Gastroesophageal sphincter (tissue), 4 donors: ENCODE measurements at regions not wholly inside any gene's neighbourhood (a gene's known extent, or its start where the extent isn't known, plus 50 kb on each side); places are given as distances from the start of the nearest gene placed in this dataset.
"Not testable (repeated sequence)": the region's sequence is repeated elsewhere in the genome, so short reads cannot be mapped to it uniquely, and the experiment has no call there.

Experiments
- ATAC-seq: fragments of 150-250 bp; one replicate; pipeline ENCODE4 v1.9.1; 2016; ENCODE audit warnings: mild to moderate bottlenecking, moderate library complexity
- H3K27ac ChIP-seq, 4 donors: fragments of 200-600 bp; sonication (generic) in 3 of 4; 1 replicate in 3 of 4; 2 replicates in 1 of 4; pipeline ENCODE4 v1.5.1; 2016 to 2019
- H3K27me3 ChIP-seq: fragments of 200-600 bp; sonication (generic); one replicate; pipeline ENCODE4 v1.5.1; 2019
- H3K36me3 ChIP-seq, 2 donors: fragments of 200-600 bp; sonication (generic); one replicate each; pipeline ENCODE4 v1.5.1; 2019; ENCODE audit warnings: control low read depth in 1 of 2
- H3K4me1 ChIP-seq, 3 donors: fragments of 200-600 bp; sonication (generic); 1 replicate in 2 of 3; 2 replicates in 1 of 3; pipeline ENCODE4 v1.5.1; 2016 to 2019; ENCODE audit warnings: control low read depth in 2 of 3
- H3K4me3 ChIP-seq, 2 donors: fragments of 200-600 bp; sonication (generic); one replicate each; pipeline ENCODE4 v1.5.1; 2019; ENCODE audit warnings: mild to moderate bottlenecking in 1 of 2, moderate library complexity in 1 of 2
- H3K9me3 ChIP-seq, 3 donors: fragments of 200-600 bp; sonication (generic); one replicate each; pipeline ENCODE4 v1.5.1; 2017 to 2019; ENCODE audit warnings: control low read depth in 2 of 3
- CTCF ChIP-seq, 4 experiments: fragments of 200-600 bp in 2 of 4; fragments of 450-650 bp in 2 of 4; sonication (generic) in 1 of 4; IDR thresholded peaks; one replicate each; pipeline ENCODE4 v1.5.1; 2017 to 2019; ENCODE audit warnings: antibody characterized with exemption in 4 of 4, mild to moderate bottlenecking in 2 of 4, moderate library complexity in 2 of 4
- EP300 ChIP-seq: sonication (generic); formaldehyde crosslinking; IDR thresholded peaks from one replicate; pipeline ENCODE4 v1.6.1; 2017; ENCODE audit warnings: antibody characterized with exemption, mild to moderate bottlenecking
- POLR2A ChIP-seq, 2 donors: fragments of 450-650 bp; IDR thresholded peaks; one replicate each; pipeline ENCODE4 v1.6.1; 2017; ENCODE audit warnings: antibody characterized with exemption in 2 of 2, mild to moderate bottlenecking in 2 of 2, moderate library complexity in 1 of 2
- POLR2AphosphoS5 ChIP-seq: sonication (generic); formaldehyde crosslinking; IDR thresholded peaks from one replicate; pipeline ENCODE4 v1.6.1; 2017; ENCODE audit warnings: antibody characterized with exemption
- WGBS, 2 donors: methylation state at CpG; one replicate each; pipeline ENCODE4 v1.1.5; 2018; ENCODE audit warnings: low coverage in 1 of 2; 5-methylcytosine and 5-hydroxymethylcytosine counted together

- ATAC-seq = no peak
- WGBS, 2 donors = 58 to 65% methylated on average over 1 of the region's 1 CpG
Measured at GRCh38 chr9:73444821-73445220, 293.2 kb downstream of the ANXA1 start.

DNA sequence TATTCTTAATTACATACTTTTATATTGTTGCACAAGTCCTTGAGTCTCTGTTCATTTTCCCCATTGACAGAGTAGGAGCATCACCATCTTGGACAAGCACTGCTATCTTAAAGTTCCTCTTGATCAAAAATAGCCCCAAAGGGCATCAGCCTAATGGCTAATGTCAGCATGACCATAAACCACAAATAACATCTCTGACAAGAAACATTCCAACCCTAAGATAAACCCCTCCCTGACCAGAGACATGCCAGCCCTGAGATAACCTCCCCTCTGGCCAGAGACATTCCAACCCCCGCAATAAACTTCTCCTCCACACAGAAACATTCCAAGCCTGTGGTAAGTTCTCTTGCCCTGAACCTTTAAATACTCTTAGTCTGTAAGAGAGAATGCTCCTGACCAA is 293.7 kb downstream of the ANXA1 start:
- not testable (repeated sequence) for H3K4me1 ChIP-seq, H3K9me3 ChIP-seq, ATAC-seq, H3K27me3 ChIP-seq, H3K36me3 ChIP-seq, H3K27ac ChIP-seq, H3K4me3 ChIP-seq
- 13 to 33% methylated on average over 1 of the region's 1 CpG for WGBS, 2 donors

More at GRCh38 chr9:73444821-73445220, 293.2 kb downstream of the ANXA1 start:
- no peaks in the 10 kb centered on the region for H3K4me1 ChIP-seq
- no peaks in the 10 kb centered on the region for H3K36me3 ChIP-seq
- H3K4me3 ChIP-seq = no peak overlapping the region
- H3K27ac ChIP-seq = no peak overlapping the region
- H3K9me3 ChIP-seq = no peaks in the 10 kb centered on the region
- no peaks in the 10 kb centered on the region for H3K27me3 ChIP-seq
- no peak for TF ChIP-seq POLR2A (IDR thresholded peaks at IDR 0.05)
- no peak for TF ChIP-seq EP300
- no peak for TF ChIP-seq CTCF (IDR thresholded peaks at IDR 0.05)
- no peak for TF ChIP-seq POLR2AphosphoS5

GRCh38 chr9:73446306-73446705 is 294.6 kb downstream of the ANXA1 start:
- Histone ChIP-seq H3K4me3 (no peak overlapping the region), H3K36me3 (no peaks in the 10 kb centered on the region), H3K27ac (no peak overlapping the region), H3K27me3 (no peaks in the 10 kb centered on the region), H3K4me1 (no peaks in the 10 kb centered on the region), H3K9me3 (no peaks in the 10 kb centered on the region)
- ATAC-seq = no peak
- no peak for TF ChIP-seq POLR2AphosphoS5
- no peak for TF ChIP-seq EP300
- TF ChIP-seq POLR2A (IDR thresholded peaks at IDR 0.05) = no peak
- no peak for TF ChIP-seq CTCF (IDR thresholded peaks at IDR 0.05)

DNA sequence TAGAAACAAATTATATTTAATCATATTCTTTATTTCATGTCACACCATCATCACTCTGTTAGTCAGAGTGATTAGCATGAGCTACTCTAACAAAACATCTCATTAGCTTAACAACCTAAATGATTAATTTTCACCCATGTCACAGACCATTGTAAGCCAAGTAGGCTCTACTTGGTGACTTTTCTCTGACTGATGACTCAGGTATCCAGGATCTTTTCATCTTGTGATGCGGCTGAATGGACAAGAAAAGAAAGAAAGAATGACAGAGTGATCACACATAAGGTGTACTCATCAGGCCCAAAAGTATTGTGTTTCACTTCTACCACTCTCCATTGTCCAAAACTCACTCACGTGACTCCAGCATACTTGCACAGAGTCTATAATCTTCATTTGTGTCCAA is 299.3 kb downstream of the ANXA1 start:
- Histone ChIP-seq H3K27me3 (no peaks in the 10 kb centered on the region), H3K36me3 (no peaks in the 10 kb centered on the region), H3K4me1 (no peaks in the 10 kb centered on the region), H3K27ac (no peak overlapping the region), H3K4me3 (no peak overlapping the region), H3K9me3 (no peaks in the 10 kb centered on the region)
- ATAC-seq = no peak
- 71 to 85% methylated on average over 2 of the region's 2 CpGs for WGBS, 2 donors
- TF ChIP-seq POLR2AphosphoS5 = no peak
- TF ChIP-seq EP300 = no peak
- no peak for TF ChIP-seq CTCF (IDR thresholded peaks at IDR 0.05)
- TF ChIP-seq POLR2A (IDR thresholded peaks at IDR 0.05) = no peak

DNA sequence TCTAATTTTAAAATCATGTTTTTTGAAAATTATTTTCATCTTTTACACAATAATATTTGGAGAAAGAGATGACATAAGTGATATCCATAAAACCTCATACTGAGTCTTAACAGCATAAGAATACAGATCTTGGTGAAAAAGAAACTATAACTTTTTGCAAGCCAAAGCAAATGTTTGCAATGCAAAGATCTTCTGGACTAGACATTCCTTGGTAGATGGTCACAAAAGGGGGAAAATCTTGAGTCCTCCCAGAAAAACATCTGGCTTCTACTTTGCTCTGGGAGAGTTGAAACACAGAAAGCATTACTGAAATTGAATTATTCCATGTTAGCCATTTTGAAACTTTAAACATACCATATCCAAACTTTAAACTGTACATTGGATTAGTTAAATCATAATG is 308.2 kb downstream of the ANXA1 start:
- no peaks in the 10 kb centered on the region for H3K27me3 ChIP-seq
- H3K4me1 ChIP-seq = no peaks in the 10 kb centered on the region
- H3K27ac ChIP-seq = no peak overlapping the region
- H3K4me3 ChIP-seq = no peak overlapping the region
- no peaks in the 10 kb centered on the region for H3K9me3 ChIP-seq
- no peaks in the 10 kb centered on the region for H3K36me3 ChIP-seq
- TF ChIP-seq POLR2A (IDR thresholded peaks at IDR 0.05) (no peak), POLR2AphosphoS5 (no peak), EP300 (no peak), CTCF (IDR thresholded peaks at IDR 0.05) (no peak)
- ATAC-seq = no peak

DNA sequence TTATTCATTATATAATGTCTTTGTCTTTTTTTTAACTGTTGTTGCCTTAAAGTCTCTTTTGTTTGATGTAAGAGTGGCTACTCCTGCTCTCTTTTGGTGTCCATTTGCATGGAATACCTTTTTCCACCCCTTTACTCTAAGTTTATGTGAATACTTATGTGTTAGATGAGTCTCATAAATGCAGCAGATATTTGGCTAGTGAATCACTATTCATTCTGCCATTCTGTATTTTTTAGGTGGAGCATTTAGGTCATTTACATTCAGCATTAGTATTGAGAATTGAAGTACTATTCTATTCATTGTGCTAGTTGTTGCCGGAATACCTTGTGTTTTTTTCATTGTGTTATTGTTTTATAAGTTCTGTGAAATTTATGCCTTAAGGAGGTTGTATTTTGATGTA is 317.1 kb downstream of the ANXA1 start:
- no peak for ATAC-seq
- no peak overlapping the region for H3K4me3 ChIP-seq
- no peaks in the 10 kb centered on the region for H3K36me3 ChIP-seq
- H3K9me3 ChIP-seq = peaks cover 0 to 4% (median 0%) of the 10 kb centered on the region in 3 donors
- peaks cover 3% of the 10 kb centered on the region for H3K27me3 ChIP-seq
- H3K4me1 ChIP-seq = no peaks in the 10 kb centered on the region
- no peak overlapping the region for H3K27ac ChIP-seq
- WGBS, 2 donors = 95% methylated on average over 1 of the region's 1 CpG; no CpG with 5 or more reads in 1 of the 2 donors
- TF ChIP-seq EP300 (no peak), POLR2A (IDR thresholded peaks at IDR 0.05) (no peak), CTCF (IDR thresholded peaks at IDR 0.05) (no peak), POLR2AphosphoS5 (no peak)
